HEK293T (cell line): ENCODE measurements at regions not wholly inside any gene's neighbourhood (a gene's known extent, or its start where the extent isn't known, plus 50 kb on each side); places are given as distances from the start of the nearest gene placed in this dataset.

Source experiments
- CTCF ChIA-PET: fragments of 350-600 bp; formaldehyde crosslinking; extraction: SDS; loops from one replicate; lab custom pipeline; 2021; ENCODE audit warnings: antibody characterized with exemption, inconsistent platforms; lab: Yijun Ruan, JAX
- POLR2A ChIA-PET: fragments of 350-600 bp; formaldehyde crosslinking; extraction: SDS; loops from one replicate; lab custom pipeline; 2020; ENCODE audit warnings: antibody characterized with exemption, inconsistent platforms; lab: Yijun Ruan, JAX
- DNase-seq: peaks from one replicate; pipeline ENCODE4 v3.0.0; 2012; ENCODE audit warnings: mixed read lengths; ENCODE audit errors: extremely low spot score
- ARNT ChIP-seq: fragments of 450-650 bp; IDR thresholded peaks from 2 replicates; pipeline ENCODE4 v1.6.1; 2017; ENCODE audit warnings: mild to moderate bottlenecking
- BHLHE40 ChIP-seq: fragments of 450-650 bp; IDR thresholded peaks from 2 replicates; pipeline ENCODE4 v1.6.1; 2016; ENCODE audit warnings: mild to moderate bottlenecking, moderate library complexity, borderline replicate concordance
- CTBP1 ChIP-seq: fragments of 450-650 bp; IDR thresholded peaks from 2 replicates; pipeline ENCODE4 v1.6.1; 2016; ENCODE audit warnings: borderline replicate concordance
- ELF4 ChIP-seq: fragments of 450-650 bp; IDR thresholded peaks from 2 replicates; pipeline ENCODE4 v1.6.1; 2017; ENCODE audit warnings: antibody characterized with exemption
- FOXA1 ChIP-seq: fragments of 450-650 bp; IDR thresholded peaks from 2 replicates; pipeline ENCODE4 v1.6.1; 2016; ENCODE audit warnings: mild to moderate bottlenecking
- FOXK2 ChIP-seq: fragments of 450-650 bp; IDR thresholded peaks from 2 replicates; pipeline ENCODE4 v1.6.1; 2016; ENCODE audit warnings: mild to moderate bottlenecking
- FOXM1 ChIP-seq: fragments of 450-650 bp; IDR thresholded peaks from 2 replicates; pipeline ENCODE4 v1.6.1; 2017; ENCODE audit warnings: mild to moderate bottlenecking, borderline replicate concordance
- HDGF ChIP-seq: fragments of 450-650 bp; IDR thresholded peaks from 2 replicates; pipeline ENCODE4 v1.6.1; 2017; ENCODE audit warnings: antibody characterized with exemption, borderline replicate concordance
- L3MBTL2 ChIP-seq: fragments of 450-650 bp; conservative IDR thresholded peaks from 2 replicates; pipeline ENCODE4 v1.6.1; 2016; ENCODE audit warnings: mild to moderate bottlenecking
- LEF1 ChIP-seq: fragments of 450-650 bp; IDR thresholded peaks from 2 replicates; pipeline ENCODE4 v1.6.1; 2017; ENCODE audit warnings: mild to moderate bottlenecking, borderline replicate concordance
- NFRKB ChIP-seq: fragments of 450-650 bp; IDR thresholded peaks from 2 replicates; pipeline ENCODE4 v1.6.1; 2016; ENCODE audit warnings: mild to moderate bottlenecking, moderate library complexity
- SP1 ChIP-seq: fragments of 450-650 bp; IDR thresholded peaks from 2 replicates; pipeline ENCODE4 v1.6.1; 2017
- SUZ12 ChIP-seq: fragments of 450-650 bp; IDR thresholded peaks from 2 replicates; pipeline ENCODE4 v1.6.1; 2016; ENCODE audit warnings: mild to moderate bottlenecking
- TARDBP ChIP-seq: fragments of 450-650 bp; IDR thresholded peaks from 2 replicates; pipeline ENCODE4 v1.6.1; 2016
- ZNF384 ChIP-seq: fragments of 450-650 bp; IDR thresholded peaks from 2 replicates; pipeline ENCODE4 v1.6.1; 2016
- TF ChIP-seq, protein P1 (sequence below): fragments of 450-650 bp; IDR thresholded peaks from 2 replicates; pipeline ENCODE4 v1.6.1; 2016

DNA sequence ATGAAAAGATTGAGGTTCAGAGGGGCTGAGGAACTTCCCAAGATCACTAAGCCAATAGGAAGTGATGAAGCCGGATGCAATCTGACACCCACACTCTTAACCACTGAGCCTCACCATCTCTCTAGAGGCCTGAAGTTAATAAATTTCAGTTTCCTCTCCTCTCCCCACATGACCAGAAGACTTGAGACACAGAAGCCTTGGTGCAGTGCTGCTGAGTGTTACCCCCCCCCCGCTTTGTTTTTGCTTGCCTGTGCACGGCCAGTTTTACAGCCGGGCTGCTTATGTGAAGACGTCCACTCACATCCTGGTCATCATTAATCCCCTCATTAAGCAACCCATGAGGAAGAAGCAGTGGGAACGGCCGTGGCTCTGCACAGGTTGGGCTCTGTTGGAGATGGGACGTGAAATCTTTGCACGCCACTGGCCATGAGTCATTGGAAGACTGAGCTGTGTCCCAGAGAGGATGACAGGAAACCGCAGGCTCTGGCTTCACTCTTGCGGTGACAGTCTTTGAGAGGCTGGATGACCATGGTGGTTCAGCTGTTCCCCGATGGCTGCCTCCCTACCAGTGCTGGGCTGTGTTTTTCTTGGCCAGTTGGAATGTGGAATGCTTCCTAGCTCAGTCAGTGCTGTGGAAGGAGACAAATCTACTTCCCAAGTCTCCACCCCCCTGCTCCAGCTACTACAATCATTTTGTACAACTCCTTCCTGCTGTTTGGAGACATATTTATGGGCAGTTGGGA, 232.6 kb upstream of the LRTM1 start:
- TF ChIP-seq NFRKB (no peak), HDGF (no peak), SUZ12 (no peak), ZNF384 (no peak), FOXK2 (no peak), TARDBP (no peak), ELF4 (no peak), LEF1 (no peak), L3MBTL2 (no peak), CTBP1 (no peak), FOXM1 (no peak), FOXA1 (no peak), ARNT (no peak)
- ChIA-PET POLR2A (no interaction called here), CTCF (no interaction called here)
- no peak for DNase-seq

DNA sequence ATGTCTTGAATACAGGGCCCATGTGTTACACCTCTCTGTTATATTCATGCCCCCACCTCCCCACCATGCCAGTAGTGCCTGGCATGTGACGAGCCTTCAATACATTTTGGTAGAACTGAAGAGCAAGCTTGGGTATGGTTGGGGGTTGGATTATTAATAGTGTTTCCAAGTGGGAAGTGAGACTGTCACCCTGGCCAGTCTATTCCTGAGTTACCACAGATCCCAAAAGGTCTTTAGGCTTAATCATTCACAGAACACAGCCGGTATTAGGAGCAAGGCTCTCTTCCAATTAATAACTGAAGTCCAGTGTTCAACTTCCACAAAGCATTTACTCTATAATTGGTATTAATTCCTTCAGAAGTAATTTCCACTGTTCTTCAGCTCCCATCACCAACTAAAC, 231.9 kb upstream of the LRTM1 start:
- DNase-seq, result no peak
- TF ChIP-seq, protein P1, sequence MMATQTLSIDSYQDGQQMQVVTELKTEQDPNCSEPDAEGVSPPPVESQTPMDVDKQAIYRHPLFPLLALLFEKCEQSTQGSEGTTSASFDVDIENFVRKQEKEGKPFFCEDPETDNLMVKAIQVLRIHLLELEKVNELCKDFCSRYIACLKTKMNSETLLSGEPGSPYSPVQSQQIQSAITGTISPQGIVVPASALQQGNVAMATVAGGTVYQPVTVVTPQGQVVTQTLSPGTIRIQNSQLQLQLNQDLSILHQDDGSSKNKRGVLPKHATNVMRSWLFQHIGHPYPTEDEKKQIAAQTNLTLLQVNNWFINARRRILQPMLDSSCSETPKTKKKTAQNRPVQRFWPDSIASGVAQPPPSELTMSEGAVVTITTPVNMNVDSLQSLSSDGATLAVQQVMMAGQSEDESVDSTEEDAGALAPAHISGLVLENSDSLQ, result no peak
- TF ChIP-seq FOXK2, result no peak
- TF ChIP-seq TARDBP, result no peak
- no peak for TF ChIP-seq ARNT
- no peak for TF ChIP-seq HDGF
- TF ChIP-seq SP1, result no peak
- no peak for TF ChIP-seq L3MBTL2
- no peak for TF ChIP-seq ELF4
- TF ChIP-seq FOXA1, result no peak
- TF ChIP-seq FOXM1, result no peak
- no peak for TF ChIP-seq CTBP1
- TF ChIP-seq NFRKB, result no peak
- TF ChIP-seq LEF1, result no peak
- ChIA-PET CTCF (no interaction called here), POLR2A (no interaction called here)

DNA sequence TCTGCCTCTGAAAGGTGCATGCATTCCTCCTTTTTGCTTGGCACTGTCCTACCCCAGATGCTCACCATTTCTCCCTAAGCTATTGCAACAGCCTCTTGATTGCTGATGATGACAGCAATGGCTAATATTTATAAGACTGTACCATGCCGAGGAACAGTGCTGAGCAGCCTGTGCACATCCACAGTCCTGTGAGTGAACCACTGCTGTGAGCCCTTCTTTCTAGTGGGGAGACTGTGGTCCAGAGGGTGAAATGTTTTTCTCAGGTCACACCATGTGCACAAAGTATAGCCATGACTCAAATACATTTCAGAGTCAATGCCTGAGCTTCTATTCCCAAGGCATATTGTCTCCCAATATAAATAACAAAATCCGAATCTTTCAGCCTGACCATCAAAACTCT, 231.2 kb upstream of the LRTM1 start:
- ChIA-PET POLR2A (no interaction called here), CTCF (no interaction called here)
- no peak for DNase-seq
- TF ChIP-seq ELF4 (no peak), FOXM1 (no peak), ZNF384 (no peak), FOXA1 (no peak), ARNT (no peak), SP1 (no peak), NFRKB (no peak)

GRCh38 chr3:55158345-55158744, 230.5 kb upstream of the LRTM1 start:
- TF ChIP-seq FOXK2, result no peak
- no peak for TF ChIP-seq L3MBTL2
- no peak for TF ChIP-seq ZNF384
- TF ChIP-seq NFRKB, result no peak
- TF ChIP-seq TARDBP, result no peak
- TF ChIP-seq, protein P1, result no peak
- no peak for TF ChIP-seq FOXM1
- TF ChIP-seq HDGF, result no peak
- no peak for DNase-seq
- ChIA-PET CTCF (no interaction called here), POLR2A (no interaction called here)

GRCh38 chr3:55157731-55158130, 229.9 kb upstream of the LRTM1 start:
- TF ChIP-seq FOXK2 (no peak), BHLHE40 (no peak), FOXM1 (no peak), ZNF384 (no peak), HDGF (no peak), CTBP1 (no peak), FOXA1 (no peak), L3MBTL2 (no peak), NFRKB (no peak), SP1 (no peak), LEF1 (no peak), ELF4 (no peak), TARDBP (no peak), SUZ12 (no peak), ARNT (no peak)
- TF ChIP-seq, protein P1, result no peak
- ChIA-PET POLR2A (no interaction called here), CTCF (no interaction called here)
- DNase-seq, result no peak

DNA sequence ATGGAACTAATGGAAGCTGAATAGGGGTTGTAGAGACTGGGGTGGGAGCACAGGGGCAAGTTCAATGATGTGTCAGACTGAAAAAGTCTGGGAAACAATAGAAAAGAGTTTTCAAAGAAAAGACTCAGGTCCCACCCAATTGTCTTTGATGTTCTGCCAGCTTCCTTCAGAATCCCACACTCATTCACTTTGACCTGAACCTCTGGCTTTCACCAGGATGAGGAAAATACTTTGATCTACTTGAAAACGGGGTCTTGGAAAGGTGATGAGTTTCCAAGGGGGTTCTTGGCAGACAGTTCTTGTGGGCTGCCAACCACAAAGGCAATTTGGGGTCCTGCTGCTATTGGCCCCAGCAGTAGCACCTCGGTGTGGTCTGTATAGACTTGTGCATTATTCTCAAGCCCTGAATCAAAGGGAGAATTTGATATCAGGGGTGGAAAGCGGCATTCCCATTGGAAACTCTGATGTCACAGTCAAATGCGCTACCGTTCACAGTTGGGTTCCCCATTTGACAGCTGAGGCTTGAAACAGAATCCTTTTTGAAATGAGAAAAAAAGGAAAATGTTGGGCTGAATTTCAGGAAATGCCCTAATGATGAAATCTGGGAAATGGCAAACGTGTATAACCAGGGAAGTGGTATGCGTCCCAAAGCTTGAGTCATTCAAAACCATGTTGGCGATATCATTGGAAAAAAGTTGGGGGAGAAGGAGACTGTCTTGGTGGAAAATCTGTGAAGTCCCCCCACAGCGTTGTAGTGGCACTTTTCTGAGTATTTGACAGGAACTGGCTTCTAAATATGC, 229.2 kb upstream of the LRTM1 start:
- CTCF ChIA-PET, result no interaction called here
- POLR2A ChIA-PET, result no interaction called here
- TF ChIP-seq ELF4, result no peak
- TF ChIP-seq HDGF, result no peak
- no peak for TF ChIP-seq NFRKB
- TF ChIP-seq BHLHE40, result no peak
- TF ChIP-seq FOXK2, result no peak
- DNase-seq, result no peak
